ENCODE measurements at regions not wholly inside any gene's neighbourhood (a gene's known extent, or its start where the extent isn't known, plus 50 kb on each side); places are given as distances from the start of the nearest gene placed in this dataset.

- no peak for DNase-seq (ENCODE audit: low spot score)
- TF ChIP-seq, protein P1, sequence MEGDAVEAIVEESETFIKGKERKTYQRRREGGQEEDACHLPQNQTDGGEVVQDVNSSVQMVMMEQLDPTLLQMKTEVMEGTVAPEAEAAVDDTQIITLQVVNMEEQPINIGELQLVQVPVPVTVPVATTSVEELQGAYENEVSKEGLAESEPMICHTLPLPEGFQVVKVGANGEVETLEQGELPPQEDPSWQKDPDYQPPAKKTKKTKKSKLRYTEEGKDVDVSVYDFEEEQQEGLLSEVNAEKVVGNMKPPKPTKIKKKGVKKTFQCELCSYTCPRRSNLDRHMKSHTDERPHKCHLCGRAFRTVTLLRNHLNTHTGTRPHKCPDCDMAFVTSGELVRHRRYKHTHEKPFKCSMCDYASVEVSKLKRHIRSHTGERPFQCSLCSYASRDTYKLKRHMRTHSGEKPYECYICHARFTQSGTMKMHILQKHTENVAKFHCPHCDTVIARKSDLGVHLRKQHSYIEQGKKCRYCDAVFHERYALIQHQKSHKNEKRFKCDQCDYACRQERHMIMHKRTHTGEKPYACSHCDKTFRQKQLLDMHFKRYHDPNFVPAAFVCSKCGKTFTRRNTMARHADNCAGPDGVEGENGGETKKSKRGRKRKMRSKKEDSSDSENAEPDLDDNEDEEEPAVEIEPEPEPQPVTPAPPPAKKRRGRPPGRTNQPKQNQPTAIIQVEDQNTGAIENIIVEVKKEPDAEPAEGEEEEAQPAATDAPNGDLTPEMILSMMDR (IDR thresholded peaks at IDR 0.05; ENCODE audit: borderline replicate concordance, control extremely low read depth, extremely low read depth, insufficient read depth, missing control alignments), result no peak
- in situ Hi-C loops (cut with MboI; ENCODE audit: low sequenced_read_pairs, unreplicated experiment), result no loop called here
Observed at GRCh38 chr14:40616579-40616978, 990.1 kb upstream of the LRFN5 start.

- in situ Hi-C loops (cut with MboI; ENCODE audit: low sequenced_read_pairs, unreplicated experiment), result no loop called here
- TF ChIP-seq, protein P1 (IDR thresholded peaks at IDR 0.05; ENCODE audit: borderline replicate concordance, control extremely low read depth, extremely low read depth, insufficient read depth, missing control alignments), result no peak
- no peak for DNase-seq (ENCODE audit: low spot score)
Observed at GRCh38 chr14:40601063-40601462, 1005.6 kb upstream of the LRFN5 start.

- no peak for DNase-seq (ENCODE audit: low spot score)
- TF ChIP-seq, protein P1 (IDR thresholded peaks at IDR 0.05; ENCODE audit: borderline replicate concordance, control extremely low read depth, extremely low read depth, insufficient read depth, missing control alignments), result no peak
- in situ Hi-C loops (cut with MboI; ENCODE audit: low sequenced_read_pairs, unreplicated experiment), result no loop called here
Observed at GRCh38 chr14:40599725-40600124, 1007.0 kb upstream of the LRFN5 start.

DNA sequence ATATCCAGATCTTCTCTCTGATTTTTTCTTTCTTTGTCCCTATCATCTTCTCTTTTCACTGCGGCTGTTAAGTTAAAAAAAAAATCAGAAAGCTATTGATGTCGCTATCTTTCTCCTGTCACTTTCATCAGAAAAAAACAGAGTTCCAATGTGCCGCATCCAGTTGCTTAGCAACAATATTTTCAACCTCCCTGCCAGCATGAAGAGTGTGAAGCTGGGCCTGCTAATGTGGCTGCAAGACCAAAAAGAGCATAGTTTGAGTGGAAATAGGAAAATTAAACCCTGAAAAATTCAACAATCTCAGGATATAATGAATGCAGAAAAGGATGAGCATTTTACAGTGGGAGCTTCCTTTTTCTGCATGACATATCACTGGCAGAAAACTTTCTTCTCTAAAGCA lies 1025.4 kb upstream of the LRFN5 start:
- no peak for DNase-seq (ENCODE audit: low spot score)
- in situ Hi-C loops (cut with MboI; ENCODE audit: low sequenced_read_pairs, unreplicated experiment), result no loop called here
- TF ChIP-seq, protein P1 (IDR thresholded peaks at IDR 0.05; ENCODE audit: borderline replicate concordance, control extremely low read depth, extremely low read depth, insufficient read depth, missing control alignments), result no peak

GRCh38 chr14:40576880-40577478 lies 1029.7 kb upstream of the LRFN5 start:
- in situ Hi-C loops (cut with MboI; ENCODE audit: low sequenced_read_pairs, unreplicated experiment), result no loop called here
- TF ChIP-seq, protein P1 (IDR thresholded peaks at IDR 0.05; ENCODE audit: borderline replicate concordance, control extremely low read depth, extremely low read depth, insufficient read depth, missing control alignments), result no peak
- DNase-seq (ENCODE audit: low spot score), result no peak

GRCh38 chr14:40574780-40575179 lies 1031.9 kb upstream of the LRFN5 start:
- in situ Hi-C loops (cut with MboI; ENCODE audit: low sequenced_read_pairs, unreplicated experiment), result no loop called here
- DNase-seq (ENCODE audit: low spot score), result no peak

More at GRCh38 chr14:40574780-40575179, 1031.9 kb upstream of the LRFN5 start:
- TF ChIP-seq, protein P1 (IDR thresholded peaks at IDR 0.05; ENCODE audit: borderline replicate concordance, control extremely low read depth, extremely low read depth, insufficient read depth, missing control alignments), result no peak

Data from GM13976 (cell line).